Small intestine (tissue), 7 donors: ENCODE measurements at regions not wholly inside any gene's neighbourhood (a gene's known extent, or its start where the extent isn't known, plus 50 kb on each side); places are given as distances from the start of the nearest gene placed in this dataset.

Experiments used
- DNase-seq, 2 donors: peaks; one replicate each; pipeline versions ENCODE4 v3.0.0 to v3.0.0-alpha.2; 2013
- FAIRE-seq: peaks from 2 replicates; lab custom pipeline; 2012; peaks lifted over from hg19 to GRCh38; lab: Jason Lieb, UNC
- H3K27ac ChIP-seq, 3 donors: one replicate each; pipeline ENCODE4 v1.5.1; 2013; ENCODE audit warnings: low read length in 2 of 3, mild to moderate bottlenecking in 2 of 3, control low read depth in 1 of 3, inconsistent platforms in 1 of 3, low read depth in 1 of 3, moderate library complexity in 1 of 3
- H3K27me3 ChIP-seq, 3 donors: one replicate each; pipeline ENCODE4 v1.6.1; 2013; ENCODE audit warnings: low read length in 3 of 3, inconsistent platforms in 1 of 3; ENCODE audit not compliant: control insufficient read depth in 3 of 3, insufficient read depth in 3 of 3
- H3K36me3 ChIP-seq, 3 donors: one replicate each; pipeline ENCODE4 v1.6.1; 2013; ENCODE audit warnings: low read length in 3 of 3, inconsistent platforms in 1 of 3, low read depth in 1 of 3, mild to moderate bottlenecking in 1 of 3, moderate library complexity in 1 of 3; ENCODE audit not compliant: control insufficient read depth in 3 of 3, insufficient read depth in 2 of 3
- H3K4me1 ChIP-seq, 3 donors: one replicate each; pipeline ENCODE4 v1.6.1; 2013; ENCODE audit warnings: low read length in 2 of 3, inconsistent platforms in 1 of 3, low read depth in 1 of 3, mild to moderate bottlenecking in 1 of 3, moderate library complexity in 1 of 3; ENCODE audit not compliant: control insufficient read depth in 3 of 3, insufficient read depth in 2 of 3
- H3K4me3 ChIP-seq, 3 donors: one replicate each; pipeline ENCODE4 v1.5.1; 2013; ENCODE audit warnings: low read length in 3 of 3, control low read depth in 1 of 3, inconsistent platforms in 1 of 3, low read depth in 1 of 3, mild to moderate bottlenecking in 1 of 3, moderate library complexity in 1 of 3
- H3K9me3 ChIP-seq, 2 donors: one replicate each; pipeline ENCODE4 v1.6.1; 2013; ENCODE audit warnings: low read depth in 1 of 2, low read length in 1 of 2; ENCODE audit not compliant: control insufficient read depth in 2 of 2, insufficient read depth in 1 of 2
- WGBS, 3 donors: extraction: QIAGEN DNeasy Blood & Tissue Kit; methylation state at CpG; one replicate each; pipeline ENCODE4 v1.1.7; 2013; 5-methylcytosine and 5-hydroxymethylcytosine counted together
- donor health status: healthy with polysubstance abuse.
- donor health status: control.
- donor health status: control.
- donor health status: Bipolar disorder and iron deficiency.
- donor health status: healthy.

DNA sequence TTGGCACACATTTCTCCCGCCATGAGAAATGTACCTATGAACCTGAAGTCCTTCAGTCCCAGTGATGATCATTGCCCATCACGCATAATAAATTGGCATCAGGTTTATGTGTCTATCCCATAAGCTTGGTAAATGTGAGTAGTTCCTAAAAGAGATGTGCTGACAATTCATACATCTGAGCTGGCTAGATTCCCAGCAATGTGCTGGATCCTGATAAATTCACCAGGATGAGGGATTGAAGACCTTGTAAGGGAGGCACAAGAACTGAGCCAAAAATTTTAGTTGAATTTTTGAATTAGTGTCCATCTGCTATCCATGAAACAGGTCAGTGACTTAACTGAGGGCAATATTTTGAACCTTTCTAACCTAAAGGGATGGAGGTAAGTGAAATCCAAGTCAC, 267.9 kb upstream of the CITED2 start:
- FAIRE-seq (no peak), DNase-seq (no peak)
- Histone ChIP-seq H3K4me1 (peaks cover 0 to 8% (median 6%) of the 10 kb centered on the region in 3 donors), H3K36me3 (no peaks in the 10 kb centered on the region), H3K4me3 (no peak overlapping the region), H3K27me3 (no peaks in the 10 kb centered on the region), H3K9me3 (peaks cover 0 to 4% of the 10 kb centered on the region in 2 donors), H3K27ac (no peak overlapping the region)
- 63 to 67% (median 63%) methylated on average over 2 of the region's 2 CpGs for WGBS, 3 donors

DNA sequence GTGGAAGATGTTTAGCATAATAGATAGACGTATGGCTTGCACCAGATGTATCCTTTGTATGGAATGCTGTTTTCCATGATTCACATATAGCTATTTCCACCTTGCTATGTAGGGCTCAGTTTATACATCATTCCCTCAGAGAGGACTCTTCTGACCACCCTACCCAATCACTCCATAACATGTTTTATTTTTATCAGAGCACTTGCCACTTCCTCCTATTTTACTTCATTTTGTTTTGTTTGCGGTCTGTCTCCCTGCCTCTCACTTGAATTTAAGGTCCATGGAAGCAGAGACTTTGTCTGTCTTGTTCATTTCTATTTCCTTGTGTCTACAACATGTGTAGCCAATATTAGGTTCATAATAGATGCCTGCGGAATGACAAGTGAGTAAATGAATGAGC, 266.9 kb upstream of the CITED2 start:
- H3K4me3 ChIP-seq = no peak overlapping the region
- FAIRE-seq = no peak

DNA sequence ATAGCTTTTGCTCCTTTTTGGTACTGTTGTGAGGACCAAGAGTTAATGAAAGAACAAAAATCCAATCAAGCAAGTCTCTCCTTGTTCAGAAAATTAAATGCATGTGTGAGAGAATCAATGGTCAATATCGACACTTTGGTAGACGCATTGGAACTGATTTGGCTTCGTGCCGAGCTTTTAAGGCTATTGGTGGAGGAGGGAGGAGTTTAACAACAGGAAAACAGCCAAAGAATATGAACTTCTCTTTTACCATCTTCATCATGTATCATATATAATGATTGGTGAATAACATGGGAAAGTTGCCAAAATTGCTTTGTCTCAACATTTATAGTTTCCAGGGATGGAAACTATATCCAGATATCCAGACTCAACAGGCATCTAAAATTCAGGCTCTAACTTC, 266.5 kb upstream of the CITED2 start:
- WGBS, 3 donors = 76 to 85% (median 82%) methylated on average over 4 of the region's 4 CpGs
- H3K4me3 ChIP-seq = no peak overlapping the region
- peaks cover 0 to 8% (median 6%) of the 10 kb centered on the region in 3 donors for H3K4me1 ChIP-seq
- H3K9me3 ChIP-seq = no peaks in the 10 kb centered on the region
- H3K27ac ChIP-seq = no peak overlapping the region
- H3K27me3 ChIP-seq = no peaks in the 10 kb centered on the region
- H3K36me3 ChIP-seq = no peaks in the 10 kb centered on the region
- DNase-seq = no peak
- FAIRE-seq = no peak

More for the DNA sequence above, 266.9 kb upstream of the CITED2 start:
- no peak overlapping the region for H3K27ac ChIP-seq
- peaks cover 0 to 8% (median 6%) of the 10 kb centered on the region in 3 donors for H3K4me1 ChIP-seq
- no peaks in the 10 kb centered on the region for H3K36me3 ChIP-seq
- WGBS, 3 donors = 72 to 85% (median 84%) methylated on average over 3 of the region's 3 CpGs
- peaks cover 0 to 1% of the 10 kb centered on the region in 2 donors for H3K9me3 ChIP-seq
- DNase-seq = no peak
- H3K27me3 ChIP-seq = no peaks in the 10 kb centered on the region

DNA sequence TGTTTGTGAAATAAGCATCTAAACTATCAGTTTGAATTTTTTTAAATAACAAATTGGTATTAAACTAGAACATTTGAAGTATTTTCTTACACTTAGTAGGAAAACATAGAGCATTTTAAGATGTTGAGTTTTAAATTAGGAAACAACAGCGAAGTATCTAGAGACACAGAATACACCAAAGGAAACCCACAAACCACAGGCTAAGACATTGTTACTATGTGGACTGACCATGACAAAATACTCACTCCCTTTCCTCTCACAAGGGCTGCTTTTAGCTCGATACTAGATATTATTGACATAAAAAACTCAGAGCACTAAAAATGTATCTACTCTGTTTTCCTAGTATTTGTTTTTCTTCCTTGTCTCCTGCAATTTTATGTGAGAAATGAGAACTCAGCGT, 266.0 kb upstream of the CITED2 start:
- FAIRE-seq (no peak), DNase-seq (no peak)
- no peak overlapping the region for H3K4me3 ChIP-seq
- no peaks in the 10 kb centered on the region for H3K36me3 ChIP-seq
- H3K4me1 ChIP-seq = peaks cover 0 to 8% (median 6%) of the 10 kb centered on the region in 3 donors
- H3K27ac ChIP-seq = no peak overlapping the region
- 64 to 88% (median 65%) methylated on average over 3 of the region's 3 CpGs for WGBS, 3 donors
- peaks cover 0 to 3% of the 10 kb centered on the region in 2 donors for H3K9me3 ChIP-seq
- H3K27me3 ChIP-seq = no peaks in the 10 kb centered on the region

DNA sequence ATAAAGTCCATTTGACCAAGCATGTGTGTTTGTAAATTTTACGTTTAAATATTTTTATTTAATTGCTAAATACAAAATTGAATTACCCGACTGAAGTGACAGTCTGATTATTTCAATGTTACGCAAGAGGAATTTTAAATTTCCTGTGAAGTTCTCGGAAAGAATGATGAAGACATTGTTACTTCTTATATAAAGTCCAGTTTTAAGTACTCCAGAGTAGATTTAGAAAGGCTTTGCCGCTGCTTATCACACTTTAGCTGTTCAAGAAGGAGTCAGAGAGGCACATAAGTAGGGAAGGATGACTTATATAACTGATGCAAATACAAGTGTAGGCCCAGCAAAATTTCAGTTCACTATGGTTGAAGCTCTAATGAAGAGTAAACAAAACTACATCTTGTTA, 265.1 kb upstream of the CITED2 start:
- Histone ChIP-seq H3K27me3 (no peaks in the 10 kb centered on the region), H3K36me3 (no peaks in the 10 kb centered on the region), H3K9me3 (peaks cover 0 to 3% of the 10 kb centered on the region in 2 donors), H3K4me3 (no peak overlapping the region), H3K4me1 (peaks cover 0 to 8% (median 2%) of the 10 kb centered on the region in 3 donors), H3K27ac (no peak overlapping the region)
- 81 to 96% (median 91%) methylated on average over 5 of the region's 5 CpGs for WGBS, 3 donors
- DNase-seq (no peak), FAIRE-seq (no peak)

DNA sequence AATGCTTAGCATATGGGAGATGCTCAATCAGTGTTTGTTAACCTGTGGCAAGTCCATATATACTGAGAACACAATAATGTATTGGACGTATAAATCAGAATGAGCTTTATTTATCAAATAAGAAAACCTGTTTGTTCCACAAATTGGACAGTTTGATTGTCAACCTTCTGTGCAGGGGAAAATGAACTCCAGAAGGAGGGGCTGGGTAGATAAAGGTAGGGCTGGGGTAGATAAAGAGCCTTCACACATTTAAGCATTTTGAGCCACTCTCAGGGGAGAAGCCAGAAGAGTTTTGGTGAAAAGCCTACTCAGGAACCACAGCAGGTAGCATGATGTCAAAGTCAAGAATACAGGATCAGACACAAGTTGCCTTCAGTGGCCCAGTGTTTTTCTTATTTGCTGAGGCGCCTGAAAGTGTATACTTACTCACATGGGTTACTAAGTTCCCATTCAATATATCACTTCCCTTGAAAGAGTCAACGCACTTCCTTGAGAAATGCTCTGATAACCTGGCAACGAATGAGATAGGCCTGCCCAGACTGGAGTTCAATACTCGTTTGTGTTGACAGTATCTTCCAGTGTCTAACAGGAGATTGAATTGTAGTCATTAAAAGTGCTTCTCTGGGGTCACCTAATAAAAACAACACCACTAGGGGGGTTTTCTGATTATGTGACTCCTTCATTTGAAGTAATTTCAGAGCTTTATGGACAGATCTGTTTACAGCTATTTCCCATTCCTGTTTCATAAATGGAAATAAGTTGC, 263.9 kb upstream of the CITED2 start:
- no peak overlapping the region for H3K27ac ChIP-seq
- H3K4me3 ChIP-seq = no peak overlapping the region
- peaks cover 0 to 5% (median 2%) of the 10 kb centered on the region in 3 donors for H3K4me1 ChIP-seq
- H3K9me3 ChIP-seq = peaks cover 0 to 3% of the 10 kb centered on the region in 2 donors
- DNase-seq (peak; percentile 8 to 30), FAIRE-seq (no peak)
- 69 to 74% (median 72%) methylated on average over 5 of the region's 5 CpGs for WGBS, 3 donors
- H3K27me3 ChIP-seq = no peaks in the 10 kb centered on the region
- H3K36me3 ChIP-seq = no peaks in the 10 kb centered on the region

DNA sequence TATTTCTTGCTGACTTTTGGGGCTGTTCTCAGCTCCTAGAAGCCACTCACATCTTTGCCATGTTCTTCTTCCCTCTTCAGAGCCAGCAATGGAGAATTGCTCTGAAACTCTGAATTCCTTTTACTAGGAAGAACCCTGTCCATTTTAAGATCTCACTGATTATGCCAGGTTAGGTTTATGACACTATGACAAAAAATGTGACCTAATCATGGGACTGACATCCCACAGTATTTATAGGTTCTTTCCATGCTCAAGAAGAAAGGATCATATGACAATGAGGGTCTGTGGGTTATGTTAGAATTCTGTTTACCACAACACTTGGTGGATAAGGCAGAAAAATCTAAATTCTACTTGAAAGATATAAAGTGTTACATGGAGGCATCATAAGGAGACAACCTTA, 263.3 kb upstream of the CITED2 start:
- Histone ChIP-seq H3K27ac (no peak overlapping the region), H3K4me3 (no peak overlapping the region), H3K4me1 (peaks cover 0 to 5% (median 2%) of the 10 kb centered on the region in 3 donors), H3K36me3 (no peaks in the 10 kb centered on the region), H3K27me3 (no peaks in the 10 kb centered on the region), H3K9me3 (peaks cover 0 to 3% of the 10 kb centered on the region in 2 donors)
- FAIRE-seq (no peak), DNase-seq (no peak)

DNA sequence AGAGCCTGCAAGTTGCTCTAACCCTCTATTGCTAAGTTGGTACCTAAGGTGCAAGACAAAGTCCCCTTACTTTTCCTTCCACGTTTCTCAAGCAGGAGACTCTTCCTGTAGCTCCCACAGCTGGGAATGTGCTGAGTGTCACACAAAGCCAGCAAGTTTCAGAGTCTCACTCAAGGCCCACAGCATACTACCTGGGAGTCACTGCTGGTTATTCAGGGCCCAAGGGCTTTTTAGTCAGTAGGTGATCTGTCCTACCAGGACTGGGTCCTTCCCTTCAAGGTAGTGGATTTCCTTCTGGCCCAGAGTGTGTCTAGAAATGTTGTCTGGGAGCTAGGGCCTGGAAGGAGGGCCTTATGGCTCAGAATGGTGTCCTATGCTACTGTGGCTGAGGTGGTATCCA, 261.9 kb upstream of the CITED2 start:
- DNase-seq = no peak
- Histone ChIP-seq H3K9me3 (peaks cover 0 to 3% of the 10 kb centered on the region in 2 donors), H3K4me3 (no peak overlapping the region), H3K36me3 (no peaks in the 10 kb centered on the region), H3K27me3 (no peaks in the 10 kb centered on the region), H3K4me1 (peaks cover 0 to 5% (median 2%) of the 10 kb centered on the region in 3 donors), H3K27ac (no peak overlapping the region)
- FAIRE-seq = no peak
- WGBS, 3 donors = 75 to 93% (median 80%) methylated on average over 1 of the region's 1 CpG
